ENCODE measurements at regions not wholly inside any gene's neighbourhood (a gene's known extent, or its start where the extent isn't known, plus 50 kb on each side); places are given as distances from the start of the nearest gene placed in this dataset.
A peak's percentile ranks its signal among the peaks of the same experiment; 100 is the strongest.

DNA sequence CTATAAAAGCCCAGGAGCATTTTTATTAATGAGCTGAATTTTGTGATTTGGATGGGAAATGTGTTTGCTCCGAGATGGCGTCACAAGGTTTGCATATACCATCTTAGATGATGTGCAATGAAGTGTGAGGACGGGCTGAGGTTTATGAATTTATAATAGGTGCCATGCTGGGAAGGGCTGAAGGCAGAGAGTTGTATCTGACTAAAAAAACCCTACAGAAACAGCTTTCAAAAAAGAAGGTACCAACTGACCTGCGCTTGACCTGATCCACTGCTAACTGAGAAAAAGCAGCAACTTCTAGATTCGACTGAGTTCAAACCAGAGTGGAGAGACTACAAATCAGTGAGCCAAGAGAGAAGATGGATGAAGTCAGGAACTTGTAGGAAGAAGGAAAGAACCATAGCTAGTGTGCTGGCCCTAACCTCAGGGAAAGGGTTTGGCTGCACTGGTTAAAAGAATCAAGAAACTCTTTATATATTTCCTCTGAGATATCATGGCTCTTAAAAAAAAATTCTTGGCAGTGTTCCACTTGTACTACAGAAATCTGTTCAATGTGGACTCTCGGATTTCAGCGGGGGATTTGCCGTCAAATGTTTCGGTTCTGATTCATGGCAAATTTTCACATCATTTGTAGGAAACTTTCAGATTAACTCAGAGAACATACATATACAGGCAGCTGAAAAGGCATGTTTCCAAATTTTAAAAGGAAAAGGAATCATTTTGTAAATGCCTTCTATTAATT, 56.5 kb upstream of the HDGFL1 start:
- Histone ChIP-seq H2AFZ (peak overlapping the region; percentile 10; the same call in 1 of the 2 replicates), H3K9me2 (ENCODE audit: insufficient read depth) (no peaks in the 10 kb centered on the region), H3K27ac (ENCODE audit: low read depth) (no peak overlapping the region), H4K20me1 (replicated peaks; ENCODE audit: insufficient read depth) (no peaks in the 10 kb centered on the region), H3K27me3 (ENCODE audit: insufficient read depth) (no peaks in the 10 kb centered on the region), H3K4me3 (no peak overlapping the region), H3K4me1 (ENCODE audit: insufficient read depth) (no peaks in the 10 kb centered on the region), H3K36me3 (ENCODE audit: insufficient read depth) (no peaks in the 10 kb centered on the region), H3F3A (replicated peaks; ENCODE audit: low read depth) (no peaks in the 10 kb centered on the region), H3K79me2 (replicated peaks; ENCODE audit: insufficient read depth) (no peaks in the 10 kb centered on the region), H3K4me2 (no peak overlapping the region)
- Mint-ChIP-seq H3K4me1 (no peaks in the 10 kb centered on the region), H3K27ac (no peak overlapping the region), H3K27me3 (ENCODE audit: insufficient read depth, low read depth, poor library complexity) (no peaks in the 10 kb centered on the region), H3K4me3 (no peak overlapping the region), H3K36me3 (ENCODE audit: low read depth) (no peaks in the 10 kb centered on the region), H3K9me3 (no peaks in the 10 kb centered on the region)
- no peak for TF ChIP-seq NANOG (IDR thresholded peaks at IDR 0.05; ENCODE audit: borderline replicate concordance)
- TF ChIP-seq JUNB (IDR thresholded peaks at IDR 0.05; ENCODE audit: unreplicated experiment), result no peak
- TF ChIP-seq, protein P1, sequence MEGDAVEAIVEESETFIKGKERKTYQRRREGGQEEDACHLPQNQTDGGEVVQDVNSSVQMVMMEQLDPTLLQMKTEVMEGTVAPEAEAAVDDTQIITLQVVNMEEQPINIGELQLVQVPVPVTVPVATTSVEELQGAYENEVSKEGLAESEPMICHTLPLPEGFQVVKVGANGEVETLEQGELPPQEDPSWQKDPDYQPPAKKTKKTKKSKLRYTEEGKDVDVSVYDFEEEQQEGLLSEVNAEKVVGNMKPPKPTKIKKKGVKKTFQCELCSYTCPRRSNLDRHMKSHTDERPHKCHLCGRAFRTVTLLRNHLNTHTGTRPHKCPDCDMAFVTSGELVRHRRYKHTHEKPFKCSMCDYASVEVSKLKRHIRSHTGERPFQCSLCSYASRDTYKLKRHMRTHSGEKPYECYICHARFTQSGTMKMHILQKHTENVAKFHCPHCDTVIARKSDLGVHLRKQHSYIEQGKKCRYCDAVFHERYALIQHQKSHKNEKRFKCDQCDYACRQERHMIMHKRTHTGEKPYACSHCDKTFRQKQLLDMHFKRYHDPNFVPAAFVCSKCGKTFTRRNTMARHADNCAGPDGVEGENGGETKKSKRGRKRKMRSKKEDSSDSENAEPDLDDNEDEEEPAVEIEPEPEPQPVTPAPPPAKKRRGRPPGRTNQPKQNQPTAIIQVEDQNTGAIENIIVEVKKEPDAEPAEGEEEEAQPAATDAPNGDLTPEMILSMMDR (conservative IDR thresholded peaks at IDR 0.05; ENCODE audit: low read depth in 2 of 2), result no peak
- no peak for TF ChIP-seq CREB1 (CRISPR knock-in tag; IDR thresholded peaks at IDR 0.05; ENCODE audit: low read depth)
- TF ChIP-seq, protein P2, sequence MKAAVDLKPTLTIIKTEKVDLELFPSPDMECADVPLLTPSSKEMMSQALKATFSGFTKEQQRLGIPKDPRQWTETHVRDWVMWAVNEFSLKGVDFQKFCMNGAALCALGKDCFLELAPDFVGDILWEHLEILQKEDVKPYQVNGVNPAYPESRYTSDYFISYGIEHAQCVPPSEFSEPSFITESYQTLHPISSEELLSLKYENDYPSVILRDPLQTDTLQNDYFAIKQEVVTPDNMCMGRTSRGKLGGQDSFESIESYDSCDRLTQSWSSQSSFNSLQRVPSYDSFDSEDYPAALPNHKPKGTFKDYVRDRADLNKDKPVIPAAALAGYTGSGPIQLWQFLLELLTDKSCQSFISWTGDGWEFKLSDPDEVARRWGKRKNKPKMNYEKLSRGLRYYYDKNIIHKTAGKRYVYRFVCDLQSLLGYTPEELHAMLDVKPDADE (IDR thresholded peaks at IDR 0.05), result no peak
- TF ChIP-seq ZNF331 (CRISPR knock-in tag; IDR thresholded peaks at IDR 0.05; ENCODE audit: low read depth), result no peak
- no peak for TF ChIP-seq STAT1 (IDR thresholded peaks at IDR 0.05; ENCODE audit: unreplicated experiment)
- TF ChIP-seq EZH2 (IDR thresholded peaks at IDR 0.05; ENCODE audit: low read depth, unreplicated experiment), result no peak
- TF ChIP-seq, protein P3, sequence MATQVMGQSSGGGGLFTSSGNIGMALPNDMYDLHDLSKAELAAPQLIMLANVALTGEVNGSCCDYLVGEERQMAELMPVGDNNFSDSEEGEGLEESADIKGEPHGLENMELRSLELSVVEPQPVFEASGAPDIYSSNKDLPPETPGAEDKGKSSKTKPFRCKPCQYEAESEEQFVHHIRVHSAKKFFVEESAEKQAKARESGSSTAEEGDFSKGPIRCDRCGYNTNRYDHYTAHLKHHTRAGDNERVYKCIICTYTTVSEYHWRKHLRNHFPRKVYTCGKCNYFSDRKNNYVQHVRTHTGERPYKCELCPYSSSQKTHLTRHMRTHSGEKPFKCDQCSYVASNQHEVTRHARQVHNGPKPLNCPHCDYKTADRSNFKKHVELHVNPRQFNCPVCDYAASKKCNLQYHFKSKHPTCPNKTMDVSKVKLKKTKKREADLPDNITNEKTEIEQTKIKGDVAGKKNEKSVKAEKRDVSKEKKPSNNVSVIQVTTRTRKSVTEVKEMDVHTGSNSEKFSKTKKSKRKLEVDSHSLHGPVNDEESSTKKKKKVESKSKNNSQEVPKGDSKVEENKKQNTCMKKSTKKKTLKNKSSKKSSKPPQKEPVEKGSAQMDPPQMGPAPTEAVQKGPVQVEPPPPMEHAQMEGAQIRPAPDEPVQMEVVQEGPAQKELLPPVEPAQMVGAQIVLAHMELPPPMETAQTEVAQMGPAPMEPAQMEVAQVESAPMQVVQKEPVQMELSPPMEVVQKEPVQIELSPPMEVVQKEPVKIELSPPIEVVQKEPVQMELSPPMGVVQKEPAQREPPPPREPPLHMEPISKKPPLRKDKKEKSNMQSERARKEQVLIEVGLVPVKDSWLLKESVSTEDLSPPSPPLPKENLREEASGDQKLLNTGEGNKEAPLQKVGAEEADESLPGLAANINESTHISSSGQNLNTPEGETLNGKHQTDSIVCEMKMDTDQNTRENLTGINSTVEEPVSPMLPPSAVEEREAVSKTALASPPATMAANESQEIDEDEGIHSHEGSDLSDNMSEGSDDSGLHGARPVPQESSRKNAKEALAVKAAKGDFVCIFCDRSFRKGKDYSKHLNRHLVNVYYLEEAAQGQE (IDR thresholded peaks at IDR 0.05; ENCODE audit: unreplicated experiment), result no peak
- no peak for TF ChIP-seq POLR2AphosphoS5 (IDR thresholded peaks at IDR 0.05; ENCODE audit: low read depth)
- TF ChIP-seq ZNF114 (CRISPR knock-in tag; IDR thresholded peaks at IDR 0.05), result no peak
- no peak for TF ChIP-seq EZH2phosphoT487 (IDR thresholded peaks at IDR 0.05; ENCODE audit: unreplicated experiment)
- no peak for TF ChIP-seq ZNF462 (CRISPR knock-in tag; IDR thresholded peaks at IDR 0.05)
- DNase-seq (ENCODE audit: low spot score) (no peak), ATAC-seq (no peak)

All from GM23338 (cell line).